H54 (cell line): ENCODE measurements at regions not wholly inside any gene's neighbourhood (a gene's known extent, or its start where the extent isn't known, plus 50 kb on each side); places are given as distances from the start of the nearest gene placed in this dataset.

ENCODE experiments used
- DNase-seq: peaks from one replicate; pipeline ENCODE4 v3.0.0; 2011; ENCODE audit warnings: low spot score, mixed read lengths; ENCODE audit not compliant: insufficient read length
- FAIRE-seq: peaks from 3 replicates; lab custom pipeline; 2011; peaks lifted over from hg19 to GRCh38; lab: Jason Lieb, UNC
- POLR2A ChIP-seq: IDR thresholded peaks from 2 replicates; pipeline ENCODE4 v1.6.1; 2011; ENCODE audit warnings: low read depth, mild to moderate bottlenecking, low read length

DNA sequence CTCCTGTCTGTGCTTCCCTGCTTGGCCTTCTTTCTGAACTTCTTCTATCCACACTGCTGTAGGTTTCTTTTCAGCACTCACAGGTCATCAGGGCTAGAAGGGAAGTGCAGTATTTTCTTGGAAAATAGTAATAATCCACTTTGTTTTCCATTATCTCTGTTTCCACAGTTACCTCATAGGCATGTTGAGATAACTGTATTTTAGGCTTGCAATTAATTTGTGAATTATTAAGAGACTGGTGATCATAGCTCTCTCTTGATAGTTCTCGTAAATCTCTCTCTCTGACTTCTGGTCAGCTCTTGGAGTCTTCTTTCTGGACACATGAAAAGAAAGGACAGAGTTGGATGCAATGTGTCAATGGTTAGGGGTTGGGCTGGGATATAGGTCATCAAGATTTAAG lies 243.6 kb upstream of the IGFBP3 start:
- FAIRE-seq (no peak), DNase-seq (no peak)
- TF ChIP-seq POLR2A = no peak

GRCh38 chr7:46163246-46163645 lies 242.2 kb upstream of the IGFBP3 start:
- DNase-seq = no peak
- FAIRE-seq = no peak
- no peak for TF ChIP-seq POLR2A

DNA sequence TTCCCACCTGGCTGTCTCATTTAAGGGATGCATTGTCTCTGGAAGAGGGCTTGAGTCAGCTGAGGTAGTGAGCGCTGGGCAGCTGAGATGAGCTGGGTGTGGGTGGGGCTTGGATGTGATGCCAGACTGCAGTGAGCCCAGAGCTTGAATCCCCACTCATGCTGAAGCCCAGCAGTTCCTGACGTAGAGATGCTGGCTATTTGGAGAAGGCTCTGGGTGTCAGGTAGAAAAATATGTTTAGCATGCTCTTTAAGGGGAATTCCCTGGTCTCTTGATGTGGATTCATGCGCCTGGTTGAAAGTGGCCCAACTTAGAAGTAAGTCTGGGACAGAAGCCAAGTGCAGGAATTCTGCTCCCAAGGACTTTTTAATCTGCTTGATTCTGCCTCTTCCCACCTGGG lies 241.5 kb upstream of the IGFBP3 start:
- DNase-seq = peak; percentile 55
- no peak for TF ChIP-seq POLR2A
- peak; percentile 33 for FAIRE-seq

- FAIRE-seq = peak; percentile 90
- TF ChIP-seq POLR2A = no peak
- DNase-seq = peak; percentile 90
Observed at GRCh38 chr7:46160861-46161260, 239.8 kb upstream of the IGFBP3 start.

GRCh38 chr7:46157931-46158330 lies 236.9 kb upstream of the IGFBP3 start:
- no peak for DNase-seq
- no peak for FAIRE-seq
- no peak for TF ChIP-seq POLR2A

- FAIRE-seq = no peak
Observed at GRCh38 chr7:46157404-46157803, 236.3 kb upstream of the IGFBP3 start.

GRCh38 chr7:46156853-46157252 lies 235.8 kb upstream of the IGFBP3 start:
- FAIRE-seq (no peak), DNase-seq (no peak)
- TF ChIP-seq POLR2A = no peak

More at GRCh38 chr7:46157404-46157803, 236.3 kb upstream of the IGFBP3 start:
- DNase-seq = no peak
- no peak for TF ChIP-seq POLR2A

- DNase-seq = no peak
- no peak for FAIRE-seq
- no peak for TF ChIP-seq POLR2A
Observed at GRCh38 chr7:46156086-46156485, 235.0 kb upstream of the IGFBP3 start.

DNA sequence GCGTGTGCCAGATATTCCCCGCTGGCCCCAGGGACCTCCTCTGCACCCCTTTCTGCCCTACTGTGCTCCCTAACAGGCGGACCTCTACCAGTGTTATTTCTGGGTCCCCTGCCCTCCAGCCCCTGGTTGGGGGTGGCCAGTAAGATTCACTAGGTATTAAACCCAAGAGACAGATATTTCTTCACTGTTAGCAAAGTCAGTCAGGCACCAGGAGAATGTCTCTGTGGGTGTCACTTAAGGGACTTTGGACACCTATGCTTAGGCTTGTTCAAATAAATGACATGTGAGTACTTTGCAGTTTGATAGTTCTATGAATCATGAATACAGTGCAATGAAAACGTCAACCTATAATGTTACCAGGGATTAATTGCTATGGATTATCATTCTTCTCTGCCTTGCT lies 234.3 kb upstream of the IGFBP3 start:
- no peak for FAIRE-seq
- TF ChIP-seq POLR2A = no peak
- DNase-seq = no peak

GRCh38 chr7:46153951-46154787 lies 233.1 kb upstream of the IGFBP3 start:
- no peak for FAIRE-seq

GRCh38 chr7:46153583-46153950 lies 232.5 kb upstream of the IGFBP3 start:
- DNase-seq (no peak), FAIRE-seq (no peak)
- no peak for TF ChIP-seq POLR2A

More at GRCh38 chr7:46153951-46154787, 233.1 kb upstream of the IGFBP3 start:
- no peak for DNase-seq
- TF ChIP-seq POLR2A = no peak

DNA sequence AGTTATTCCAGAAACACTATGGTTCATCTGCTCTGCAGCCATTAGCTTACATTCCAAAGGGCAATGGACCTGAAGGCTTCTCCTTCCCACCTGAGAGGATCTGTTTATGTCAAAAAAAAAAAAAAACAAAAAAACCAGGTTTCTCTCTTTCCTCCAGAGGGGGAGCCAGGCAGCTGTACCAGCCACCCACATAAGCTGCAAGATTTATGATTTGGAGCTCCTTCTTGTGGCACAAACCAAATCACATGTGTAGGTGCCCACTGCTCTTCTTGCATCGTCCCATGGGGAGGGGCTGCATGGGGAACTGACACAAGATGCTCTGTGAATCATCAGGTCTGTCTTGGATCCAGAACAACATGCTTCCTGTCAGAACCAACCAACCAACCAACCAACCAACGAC lies 231.6 kb upstream of the IGFBP3 start:
- TF ChIP-seq POLR2A = no peak
- DNase-seq (no peak), FAIRE-seq (no peak)

GRCh38 chr7:46150721-46151120 lies 229.6 kb upstream of the IGFBP3 start:
- no peak for FAIRE-seq
- no peak for DNase-seq
- TF ChIP-seq POLR2A = no peak

DNA sequence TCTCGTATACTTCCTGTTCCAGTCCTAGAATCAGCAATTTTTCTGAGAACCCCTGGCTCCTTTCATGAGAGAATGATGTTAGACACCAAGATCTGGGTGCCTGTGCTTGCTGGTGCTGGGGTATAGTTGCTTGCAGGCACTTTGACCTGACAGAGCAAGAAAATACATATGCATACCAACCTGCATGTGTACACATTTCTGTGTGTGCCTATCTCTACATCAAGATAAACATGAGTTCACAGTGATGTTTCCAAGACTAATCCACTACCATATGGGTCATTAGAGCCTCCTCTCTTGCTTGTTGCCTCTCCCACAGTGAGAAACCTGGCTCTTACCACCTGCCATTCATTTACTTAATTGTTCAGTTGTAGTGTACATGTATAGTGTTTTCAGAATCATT lies 229.1 kb upstream of the IGFBP3 start:
- no peak for FAIRE-seq
- no peak for TF ChIP-seq POLR2A
- no peak for DNase-seq

DNA sequence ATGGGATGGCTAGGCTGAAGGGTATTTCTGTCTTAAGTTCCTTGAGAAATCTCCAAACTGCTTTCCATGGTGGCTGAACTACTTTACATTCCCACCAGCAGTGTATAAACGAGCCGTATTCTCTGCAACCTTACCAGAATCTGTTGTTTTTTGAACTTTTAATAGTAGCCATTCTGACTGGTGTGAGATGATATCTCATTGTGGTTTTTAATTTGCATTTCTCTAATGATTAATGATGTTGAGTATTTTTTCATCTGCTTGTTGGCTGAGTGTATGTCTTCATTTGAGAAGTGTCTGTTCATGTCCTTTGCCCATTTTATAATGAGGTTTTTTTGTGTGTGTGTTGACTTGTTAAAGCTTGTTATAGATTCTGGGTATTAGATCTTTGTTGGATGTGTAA lies 226.8 kb upstream of the IGFBP3 start:
- FAIRE-seq (no peak), DNase-seq (no peak)
- TF ChIP-seq POLR2A = no peak
